NCI-H146 treated with DMSO at 0.1 percent for 48 hours (cell line): ENCODE measurements at regions not wholly inside any gene's neighbourhood (a gene's known extent, or its start where the extent isn't known, plus 50 kb on each side); places are given as distances from the start of the nearest gene placed in this dataset.
A peak's percentile ranks its signal among the peaks of the same experiment; 100 is the strongest.
"Not testable (repeated sequence)": the region's sequence is repeated elsewhere in the genome, so short reads cannot be mapped to it uniquely, and the experiment has no call there.

Experiments used
- DNase-seq: peaks from one replicate; lab custom pipeline; 2025; ENCODE audit not compliant: unreplicated experiment; lab: John Stamatoyannopoulos, UW

DNA sequence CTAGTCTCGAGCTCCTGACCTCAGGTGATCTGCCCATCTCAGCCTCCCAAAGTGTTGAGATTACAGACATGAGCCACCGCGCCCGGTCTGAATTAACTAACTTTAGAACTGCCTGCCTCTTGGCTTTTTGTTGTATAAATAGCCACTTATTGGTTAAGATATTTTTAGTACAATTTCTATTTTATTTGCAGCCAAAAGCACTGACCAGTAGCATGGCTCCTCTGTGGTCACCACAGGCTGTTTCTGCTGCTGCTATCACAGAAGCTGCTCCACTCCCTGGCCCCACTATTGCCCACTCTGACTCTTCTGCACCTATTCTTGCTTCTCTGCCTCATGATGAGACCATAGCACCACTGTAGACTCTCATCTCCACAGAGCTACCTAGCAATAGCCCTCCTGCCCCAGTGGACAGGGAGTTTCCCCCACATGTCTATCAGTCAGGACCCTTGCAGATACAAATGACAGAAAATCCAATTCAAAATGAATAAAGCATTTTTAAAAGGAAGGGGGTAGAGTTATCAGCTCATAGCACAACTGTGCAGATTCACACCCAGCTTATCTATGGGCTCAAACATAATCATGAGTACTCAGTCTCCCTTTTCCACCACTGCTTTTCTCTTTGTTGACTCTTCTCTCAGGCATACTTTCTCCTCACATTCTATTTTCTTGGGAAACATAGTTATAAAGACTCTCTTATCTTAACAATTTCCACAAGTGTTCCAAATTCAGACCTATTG lies 151.8 kb upstream of the EPB41L4A start:
- no peak for DNase-seq

DNA sequence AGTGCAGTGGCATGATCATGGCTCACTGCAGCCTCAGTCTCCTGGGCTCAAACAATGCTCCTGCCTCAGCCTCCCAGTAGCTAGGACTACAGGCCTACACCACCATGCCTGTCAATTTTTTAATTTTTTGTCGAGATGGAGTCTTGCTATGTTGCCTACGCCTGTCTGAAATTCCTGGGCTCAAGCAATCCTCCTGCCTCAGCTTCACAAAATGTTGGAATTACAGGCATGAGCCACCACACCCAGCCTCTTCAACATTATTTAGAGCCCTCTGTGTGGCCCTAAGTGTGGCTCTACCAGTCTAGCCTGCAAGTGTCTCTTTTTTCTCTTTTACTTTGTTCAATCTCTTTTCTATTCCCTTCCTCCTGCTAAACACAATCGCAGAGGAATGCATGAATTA lies 154.4 kb upstream of the EPB41L4A start:
- DNase-seq = no peak

DNA sequence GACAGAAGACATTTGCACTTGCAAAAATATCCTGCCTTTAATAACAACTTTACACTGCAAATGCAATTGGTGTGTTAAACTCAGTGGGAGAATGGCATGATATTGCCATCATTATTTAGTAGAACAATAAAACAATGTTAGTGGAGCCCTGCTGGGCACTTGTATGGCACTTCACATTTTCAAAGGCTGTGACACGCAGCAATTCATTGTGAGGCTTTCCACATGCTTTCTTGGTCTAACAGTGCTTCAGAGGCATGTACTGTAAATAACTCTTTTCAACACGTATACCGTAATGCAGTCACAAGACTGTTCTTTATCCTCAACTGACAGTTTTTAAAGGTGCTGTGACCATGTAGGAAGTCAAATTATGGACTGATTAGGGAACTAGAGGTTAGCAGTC lies 155.5 kb upstream of the EPB41L4A start:
- DNase-seq = no peak

DNA sequence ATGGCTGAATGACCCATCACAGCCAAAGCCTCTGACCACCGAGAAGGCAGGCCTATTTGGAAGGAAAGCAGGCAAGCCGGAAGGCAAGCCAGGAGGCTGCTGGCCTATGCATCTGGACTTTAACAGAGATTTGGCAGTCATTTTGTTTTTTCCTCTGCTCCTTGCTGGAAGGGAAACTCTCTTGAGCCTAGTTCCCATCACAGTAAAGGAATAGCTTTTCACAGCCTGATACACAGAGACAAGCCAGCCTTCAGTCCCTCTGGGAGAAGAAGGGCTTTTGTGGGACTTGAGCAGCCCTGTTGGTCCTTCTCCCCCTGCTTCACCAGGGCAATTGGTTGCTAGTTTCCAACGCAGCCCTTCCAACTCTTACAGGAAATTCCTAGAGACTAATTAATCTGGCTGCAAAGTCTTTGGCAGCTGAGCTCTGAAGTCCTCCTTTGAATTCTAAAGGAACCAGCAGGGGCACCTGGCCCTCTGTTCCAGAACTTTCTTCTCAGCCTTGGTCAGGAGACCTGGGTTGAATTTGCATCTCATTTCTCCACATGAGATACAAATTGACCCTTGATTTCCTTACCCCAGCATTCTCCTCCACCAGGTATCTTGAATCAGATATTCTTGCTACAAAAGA lies 157.3 kb upstream of the EPB41L4A start:
- no peak for DNase-seq

DNA sequence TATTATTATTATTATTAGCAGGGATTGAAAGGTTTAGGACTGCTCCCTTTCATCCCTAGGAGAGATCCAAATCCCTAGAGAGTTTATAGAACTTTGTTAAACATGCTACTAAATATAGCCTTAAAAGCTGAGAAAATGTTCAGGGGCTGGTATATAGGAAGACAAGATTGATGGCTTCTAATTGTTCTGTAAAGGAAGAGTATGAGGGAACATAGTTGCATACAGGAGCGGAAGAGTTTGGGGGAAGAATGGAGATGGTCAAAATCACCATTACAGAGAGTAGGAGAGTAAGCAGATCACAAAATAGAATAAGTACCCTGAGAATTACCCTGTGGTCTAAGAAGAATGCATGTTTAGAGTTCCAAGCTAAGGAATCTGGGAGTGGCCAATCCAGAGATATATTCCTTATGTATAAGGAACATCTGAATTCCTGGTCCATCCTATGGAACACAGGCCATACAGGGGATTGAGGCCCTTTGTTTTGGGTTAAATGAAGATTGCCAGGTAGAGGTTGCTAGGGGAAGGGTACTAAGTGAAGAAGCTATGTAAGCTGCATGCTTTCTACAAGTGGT lies 158.0 kb upstream of the APC start:
- DNase-seq = no peak

DNA sequence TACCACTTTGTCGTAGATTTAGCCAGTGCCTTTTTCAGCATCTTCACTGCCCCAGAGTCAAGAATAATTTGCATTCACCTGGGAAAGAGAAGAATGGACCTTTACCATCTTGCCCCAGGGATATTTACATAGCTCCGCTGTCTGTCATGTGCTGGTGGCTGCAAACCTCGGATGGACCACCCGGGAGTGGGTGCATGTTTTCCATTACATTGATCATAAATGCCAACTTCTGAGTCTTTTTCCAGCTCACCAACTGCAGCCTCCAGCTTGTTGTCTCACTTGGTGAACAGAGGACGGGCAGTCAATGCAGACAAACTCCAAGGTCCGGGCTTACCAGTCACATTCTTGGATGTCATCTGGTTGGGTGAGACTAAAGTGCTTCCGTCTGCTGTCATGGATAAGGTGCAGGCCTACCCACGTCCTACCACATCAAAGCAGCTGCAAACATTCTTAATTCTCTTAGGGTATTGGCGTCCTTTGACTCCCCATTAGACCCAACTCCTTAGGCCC lies 155.8 kb upstream of the APC start:
- no peak for DNase-seq

DNA sequence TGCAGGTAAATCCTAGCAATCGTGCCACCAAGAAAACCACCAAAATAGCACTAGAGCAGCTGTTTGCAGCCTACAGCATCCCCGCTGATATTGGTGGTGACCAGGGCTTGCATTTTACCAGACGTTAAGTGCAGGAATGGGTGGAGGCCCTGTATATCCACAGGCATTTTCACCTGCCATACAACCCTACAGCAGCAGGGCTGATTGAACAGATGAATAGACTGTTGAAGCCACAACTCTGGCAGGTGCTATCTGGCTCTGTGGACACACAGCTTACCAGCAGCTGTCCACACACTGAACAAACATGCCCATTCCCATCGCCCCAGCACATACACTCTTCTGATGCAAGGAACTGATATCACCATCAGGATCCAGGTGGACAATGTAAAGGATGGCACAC lies 154.5 kb upstream of the APC start:
- peak; percentile 13 for DNase-seq

DNA sequence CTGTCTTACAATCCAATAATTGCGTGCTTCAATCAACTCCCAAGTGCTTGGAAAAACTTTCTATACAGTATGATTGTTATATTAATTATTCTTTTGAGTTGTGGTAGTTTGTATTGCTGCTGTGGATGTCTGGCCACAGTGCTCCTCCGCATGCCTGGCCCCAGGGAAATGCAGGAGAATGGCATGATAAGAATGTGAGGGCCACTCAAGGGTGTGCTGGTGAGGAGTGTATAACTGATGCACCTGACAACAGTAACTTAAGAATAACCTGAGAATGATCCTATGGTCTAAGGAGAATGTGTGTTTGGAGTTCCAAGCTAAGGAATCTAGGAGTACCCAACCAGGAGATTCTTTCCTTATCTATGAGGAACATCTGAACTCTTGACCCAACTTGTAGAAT lies 152.9 kb upstream of the APC start:
- DNase-seq = no peak

DNA sequence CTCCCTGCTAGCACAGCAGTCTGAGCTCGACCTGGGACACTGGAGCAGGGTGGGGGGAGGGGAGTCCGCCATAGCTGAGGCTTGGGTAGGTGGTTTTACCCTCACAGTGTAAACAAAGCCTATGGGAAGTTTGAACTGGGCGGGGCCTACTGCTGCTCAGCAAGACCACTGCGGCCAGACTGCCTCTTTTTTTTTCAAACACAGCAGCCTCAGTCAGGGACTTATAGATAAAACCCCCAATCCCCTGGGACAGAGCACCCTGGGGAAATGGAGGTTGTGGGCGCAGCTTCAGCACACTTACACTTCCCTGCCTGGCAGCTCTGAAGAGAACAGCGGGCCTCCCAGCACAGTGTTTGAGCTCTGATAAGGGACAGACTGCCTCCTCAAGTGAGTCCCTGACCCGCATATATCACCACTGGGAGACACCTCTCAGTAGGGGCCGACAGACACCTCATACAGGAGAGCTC lies 151.1 kb upstream of the APC start:
- DNase-seq = no peak

DNA sequence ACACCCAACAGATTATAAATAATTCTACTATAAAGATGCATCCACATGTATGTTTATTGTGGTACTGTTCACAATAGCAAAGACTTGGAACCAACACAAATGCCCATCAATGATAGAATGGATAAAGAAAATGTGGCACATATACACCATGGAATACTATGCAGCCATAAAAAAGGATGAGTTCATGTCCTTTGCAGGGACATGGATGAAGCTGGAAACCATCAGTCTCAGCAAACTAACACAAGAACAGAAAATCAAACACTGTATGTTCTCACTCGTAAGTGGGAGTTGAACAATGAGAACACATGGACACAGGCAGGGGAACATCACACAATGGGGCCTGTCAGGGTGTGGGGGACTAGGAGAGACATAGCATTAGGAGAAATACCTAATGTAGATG lies 146.8 kb upstream of the APC start:
- DNase-seq = not testable (repeated sequence)

DNA sequence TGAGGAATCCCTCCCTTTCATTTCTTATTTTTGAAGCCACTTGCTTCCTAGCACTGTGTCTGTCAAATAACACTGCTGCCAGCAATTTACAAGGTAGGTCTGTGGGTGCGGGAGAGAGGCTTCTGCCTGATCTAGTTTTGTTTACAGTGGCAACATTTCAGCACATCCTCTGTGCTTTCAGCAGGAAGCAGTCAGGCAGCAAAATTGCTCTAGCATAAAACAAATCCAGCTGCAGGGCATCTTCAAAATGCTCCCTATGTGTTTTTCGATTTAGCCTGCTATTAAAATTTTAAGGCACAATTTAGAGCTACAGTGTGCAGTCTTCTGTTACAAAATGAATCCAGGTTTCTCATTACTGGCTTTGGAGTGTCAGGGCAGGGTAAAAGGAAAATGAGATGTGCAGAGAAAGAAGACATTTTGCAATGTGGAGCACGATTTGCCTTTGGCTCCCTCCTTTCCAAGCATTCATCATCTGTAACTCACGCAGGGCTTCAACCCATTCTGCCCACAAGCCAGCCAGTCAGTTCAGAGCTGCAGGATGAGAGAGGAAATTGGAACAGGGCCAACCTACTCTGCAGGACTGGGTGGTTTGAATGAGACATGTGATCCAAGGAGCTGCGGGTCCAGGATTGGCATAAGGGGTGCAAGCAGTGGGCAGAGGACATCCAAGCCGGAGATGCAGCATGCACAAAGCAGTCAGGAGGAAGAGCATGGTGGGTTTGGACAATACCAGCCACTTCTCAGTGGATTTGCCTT lies 143.4 kb upstream of the APC start:
- no peak for DNase-seq

DNA sequence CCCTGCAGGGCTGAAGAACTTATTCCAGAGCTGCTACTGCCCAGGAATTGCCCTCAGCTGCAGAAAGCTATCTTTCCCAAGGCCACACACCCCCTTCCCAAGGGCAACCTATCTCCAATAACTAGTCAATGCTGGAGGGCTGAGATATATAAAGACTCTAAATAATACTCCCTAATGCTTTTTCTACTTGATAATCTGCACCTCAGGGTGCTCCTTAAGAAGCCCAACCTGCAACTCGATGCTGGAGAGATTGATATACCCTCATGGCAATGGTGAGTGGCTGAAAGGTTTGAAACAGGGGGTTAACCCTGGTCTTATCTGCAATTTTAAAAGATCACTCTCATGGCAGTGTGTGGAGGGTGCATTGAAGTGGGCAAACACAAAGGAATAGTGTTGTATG lies 142.7 kb upstream of the APC start:
- DNase-seq = no peak

DNA sequence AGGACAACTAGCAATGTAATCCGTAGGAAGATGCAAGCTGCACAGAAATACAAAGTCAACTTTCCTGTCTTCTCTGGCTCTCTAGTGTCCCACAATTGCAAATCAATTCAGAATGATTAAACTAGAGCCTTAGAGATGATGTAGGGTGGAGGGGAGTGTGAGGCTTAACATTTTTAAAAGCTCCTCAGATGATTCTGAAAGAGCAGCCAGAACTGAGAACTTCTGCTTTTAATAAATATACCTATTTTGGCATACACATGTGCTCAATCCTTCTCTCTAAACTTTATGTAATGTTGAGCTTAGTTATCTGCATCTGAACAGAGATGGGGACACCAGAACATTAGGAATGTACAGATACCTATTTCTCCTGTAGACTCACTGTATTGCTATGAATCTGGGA lies 139.9 kb upstream of the APC start:
- DNase-seq = no peak

DNA sequence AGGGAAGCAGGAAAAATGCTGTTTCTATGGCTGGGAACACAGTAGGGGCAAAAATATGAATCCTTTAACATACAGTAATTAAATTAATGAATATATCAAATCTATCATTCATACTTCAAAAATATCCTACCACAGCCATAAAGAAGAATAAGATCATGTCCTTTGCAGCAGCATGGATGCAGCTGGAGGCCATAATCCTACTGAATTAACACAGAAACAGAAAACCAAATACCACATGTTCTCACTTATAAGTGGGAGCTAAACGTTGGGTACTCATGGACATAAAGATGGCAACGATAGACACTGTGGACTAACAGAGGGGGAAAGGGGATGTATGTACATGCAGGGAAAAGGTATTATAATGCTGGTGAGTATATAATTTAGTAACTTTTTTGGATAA lies 137.2 kb upstream of the APC start:
- DNase-seq = not testable (repeated sequence)

DNA sequence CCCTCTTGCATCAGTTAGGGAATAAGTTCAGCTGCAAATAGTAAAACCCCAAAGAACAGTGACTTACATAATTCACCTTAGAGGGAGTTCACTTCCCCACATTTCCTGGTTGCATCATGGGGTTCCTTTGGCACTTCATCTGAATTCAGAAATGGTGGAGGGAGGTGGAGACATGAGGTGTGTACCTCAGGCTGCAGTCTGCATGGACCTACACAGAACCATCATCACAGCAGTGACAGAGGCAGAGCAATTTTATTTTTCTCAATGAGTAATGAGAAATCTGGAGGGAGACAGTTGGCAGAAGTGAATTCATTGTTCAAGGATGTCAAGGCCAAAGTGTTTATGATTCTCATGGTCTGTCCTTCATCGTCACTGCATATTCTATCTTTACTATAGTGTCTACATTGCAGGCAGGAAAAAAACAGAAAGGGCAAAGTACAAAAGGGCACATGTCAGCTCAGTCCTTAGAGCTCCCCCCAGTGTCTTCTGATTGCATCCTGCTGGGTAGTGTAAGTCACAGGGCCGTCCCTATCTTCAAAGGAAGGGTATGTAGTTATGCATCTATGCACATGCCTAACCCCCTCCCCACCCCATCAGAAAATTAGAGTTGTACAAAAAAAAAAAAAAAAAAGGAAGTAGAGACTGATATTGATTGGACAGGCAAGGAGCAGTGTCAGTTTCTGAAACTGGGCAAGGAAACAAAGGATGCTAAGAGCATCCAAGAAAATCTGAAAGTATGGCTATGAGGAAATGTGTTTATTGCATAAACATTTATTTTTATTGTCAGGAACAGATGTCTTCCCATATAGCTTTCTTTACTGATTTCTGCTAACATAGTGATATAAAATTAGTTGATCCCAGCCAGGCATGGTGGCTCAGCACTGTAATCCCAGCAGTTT lies 132.7 kb upstream of the APC start:
- no peak for DNase-seq

DNA sequence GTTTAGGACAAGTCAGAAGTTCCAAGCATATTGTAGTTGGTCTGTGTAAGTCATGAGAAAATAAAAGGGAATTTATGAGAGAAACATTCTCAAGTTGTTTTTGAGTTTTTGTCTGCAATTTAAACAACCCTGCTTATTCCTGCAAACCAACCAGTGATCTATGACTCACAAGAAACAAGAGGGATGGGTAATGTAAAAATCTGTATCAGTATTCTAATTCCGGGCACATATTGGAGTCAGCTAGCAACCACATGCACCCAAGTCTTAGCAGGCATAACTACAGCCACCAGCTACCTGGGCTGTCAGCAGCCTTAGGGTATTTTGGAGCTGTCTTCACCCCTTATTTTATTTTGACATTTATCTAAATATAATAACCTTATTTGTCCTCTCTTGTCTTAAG lies 128.7 kb upstream of the APC start:
- no peak for DNase-seq

DNA sequence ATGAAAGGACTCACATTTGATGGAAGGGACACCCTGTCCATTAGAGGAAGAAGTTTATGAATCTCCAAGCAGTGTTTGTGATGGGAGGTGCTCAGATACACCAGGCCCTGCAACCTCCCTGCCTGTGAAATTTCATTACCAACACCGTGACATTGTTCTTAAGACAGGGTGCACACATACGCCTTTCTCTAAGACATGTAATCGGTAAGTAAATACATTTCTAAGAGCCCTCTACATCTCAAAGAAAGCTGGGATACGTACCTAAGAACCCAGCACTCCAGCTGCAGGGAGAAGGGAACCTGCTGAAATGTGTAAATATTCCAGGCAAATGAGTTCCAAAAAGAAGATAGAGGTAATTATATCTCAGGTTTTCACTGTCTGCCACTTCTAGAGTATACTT lies 125.0 kb upstream of the APC start:
- DNase-seq = no peak

DNA sequence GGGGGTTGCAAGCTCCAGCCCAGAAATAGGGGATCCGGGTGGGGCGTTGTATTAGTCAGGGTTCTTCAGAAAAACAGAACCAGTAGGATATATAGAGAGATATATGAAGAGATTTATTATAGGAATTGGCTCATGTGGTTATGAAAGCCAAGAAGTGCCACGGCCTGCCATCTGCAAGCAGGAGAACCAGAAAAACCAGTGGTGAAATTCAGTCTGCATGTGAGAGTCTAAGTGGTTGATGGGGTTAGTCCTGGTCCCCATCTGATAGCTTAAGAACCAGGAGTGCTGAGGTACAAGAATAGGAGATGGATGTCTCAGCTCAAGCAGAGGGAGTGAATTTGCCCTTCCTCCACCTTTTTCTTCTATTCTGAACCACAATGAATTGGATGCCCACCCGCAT lies 123.4 kb upstream of the APC start:
- DNase-seq = no peak

DNA sequence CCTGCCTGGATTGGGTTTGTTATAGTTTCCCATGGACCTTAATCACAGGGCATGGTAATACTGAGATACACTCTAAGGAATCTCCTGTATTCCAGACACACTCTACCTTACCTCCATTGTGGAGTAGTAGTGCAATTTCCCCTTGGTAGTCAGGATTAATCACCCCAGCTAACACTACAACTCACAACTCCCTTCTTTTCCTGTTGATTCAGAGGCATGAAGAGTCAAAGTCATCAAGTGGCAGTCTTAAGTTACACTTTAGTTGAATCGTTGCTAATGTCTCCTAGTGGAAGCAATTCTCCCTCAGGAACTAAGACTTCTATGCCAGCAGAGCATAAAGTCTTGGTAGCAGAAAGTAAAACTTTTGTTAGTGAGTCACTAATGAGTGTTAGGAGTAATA lies 122.7 kb upstream of the APC start:
- DNase-seq = no peak

DNA sequence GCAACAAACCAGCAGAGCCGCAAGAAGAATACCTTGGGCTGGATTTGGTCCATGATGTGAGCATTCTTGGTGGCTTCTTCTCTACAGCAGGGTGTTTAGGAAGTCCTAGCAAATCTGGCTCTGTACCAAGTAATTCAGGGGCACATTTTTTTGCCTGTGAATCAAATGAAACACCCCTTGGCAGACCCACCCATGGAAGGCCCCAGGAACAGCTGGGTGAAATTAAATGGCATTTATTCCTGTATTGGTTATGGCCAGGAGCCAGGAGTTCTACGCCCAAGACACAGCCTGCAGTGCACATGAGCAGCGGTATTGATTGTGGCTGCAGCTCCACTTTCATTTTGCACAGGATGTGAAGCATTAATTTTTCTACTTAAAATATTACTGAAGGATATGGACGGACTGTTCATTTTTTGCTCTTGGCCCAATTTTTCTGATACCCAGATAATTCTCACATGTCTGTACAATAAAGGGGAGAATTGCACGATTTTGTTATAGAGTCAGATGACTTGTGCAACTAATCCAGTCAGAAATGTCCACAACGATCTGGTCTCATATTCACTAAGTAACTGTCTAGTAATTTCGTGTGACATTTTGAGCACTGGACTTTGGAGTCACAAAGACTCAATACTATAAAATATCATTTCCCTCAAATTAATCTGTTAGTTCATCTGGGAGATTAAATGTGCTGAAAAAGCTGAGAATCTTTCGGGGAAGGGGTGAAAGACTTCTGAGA lies 120.7 kb upstream of the APC start:
- no peak for DNase-seq
